H9 (cell line): ENCODE measurements at regions not wholly inside any gene's neighbourhood (a gene's known extent, or its start where the extent isn't known, plus 50 kb on each side); places are given as distances from the start of the nearest gene placed in this dataset.

Source experiments
- DNase-seq: peaks from one replicate; pipeline ENCODE4 v3.0.0-alpha.2; 2017
- H2AFZ ChIP-seq: one replicate; pipeline ENCODE4 v1.6.1; 2013; ENCODE audit warnings: mild to moderate bottlenecking, low read length, control low read depth, moderate library complexity
- H2AK5ac ChIP-seq: 2 replicates; pipeline ENCODE4 v1.6.1; 2013; ENCODE audit warnings: low read length, control low read depth, mixed read lengths; ENCODE audit not compliant: insufficient read length
- H2BK120ac ChIP-seq: one replicate; pipeline ENCODE4 v1.6.1; 2013; ENCODE audit warnings: low read depth, mild to moderate bottlenecking, low read length, control low read depth, inconsistent platforms; ENCODE audit not compliant: poor library complexity, severe bottlenecking
- H2BK12ac ChIP-seq: 2 replicates; pipeline ENCODE4 v1.6.1; 2013; ENCODE audit warnings: low read length, control low read depth, mixed read lengths, low read depth; ENCODE audit not compliant: insufficient read length
- H2BK15ac ChIP-seq: 2 replicates; pipeline ENCODE4 v1.6.1; 2013; ENCODE audit warnings: low read depth, low read length, control low read depth
- H2BK20ac ChIP-seq: one replicate; pipeline ENCODE4 v1.6.1; 2013; ENCODE audit warnings: low read depth, mild to moderate bottlenecking, low read length, control low read depth, inconsistent platforms; ENCODE audit not compliant: poor library complexity, severe bottlenecking
- H2BK5ac ChIP-seq: 2 replicates; pipeline ENCODE4 v1.6.1; 2013; ENCODE audit warnings: low read length, control low read depth, mixed read lengths; ENCODE audit not compliant: insufficient read length
- H3K14ac ChIP-seq: 2 replicates; pipeline ENCODE4 v1.6.1; 2013; ENCODE audit warnings: low read length, control low read depth; ENCODE audit not compliant: insufficient read depth
- H3K18ac ChIP-seq: 2 replicates; pipeline ENCODE4 v1.6.1; 2013; ENCODE audit warnings: low read depth, mild to moderate bottlenecking, mixed read lengths, low read length, control low read depth; ENCODE audit not compliant: insufficient read length
- H3K23ac ChIP-seq: 2 replicates; pipeline ENCODE4 v1.6.1; 2013; ENCODE audit warnings: low read length, control low read depth, mixed read lengths, low read depth; ENCODE audit not compliant: insufficient read length
- H3K23me2 ChIP-seq: 2 replicates; pipeline ENCODE4 v1.6.1; 2013; ENCODE audit warnings: low read depth, mild to moderate bottlenecking, mixed read lengths, low read length, control low read depth; ENCODE audit not compliant: insufficient read length, poor library complexity, severe bottlenecking
- H3K27ac ChIP-seq: 2 replicates; pipeline ENCODE4 v1.5.1; 2013; ENCODE audit warnings: low read length, control low read depth, mixed read lengths, low read depth; ENCODE audit not compliant: insufficient read length
- H3K27me3 ChIP-seq: 2 replicates; pipeline ENCODE4 v1.6.1; 2013; ENCODE audit warnings: low read length, control low read depth, inconsistent platforms; ENCODE audit not compliant: insufficient read depth
- H3K4ac ChIP-seq: 2 replicates; pipeline ENCODE4 v1.6.1; 2013; ENCODE audit warnings: low read depth, mild to moderate bottlenecking, control low read depth, inconsistent platforms, low read length, moderate library complexity
- H3K4me1 ChIP-seq: 2 replicates; pipeline ENCODE4 v1.6.1; 2013; ENCODE audit warnings: low read length, control low read depth, inconsistent platforms; ENCODE audit not compliant: insufficient read depth
- H3K4me2 ChIP-seq: 2 replicates; pipeline ENCODE4 v1.6.1; 2013; ENCODE audit warnings: low read length, control low read depth, mixed read lengths; ENCODE audit not compliant: insufficient read length, insufficient read depth
- H3K56ac ChIP-seq: 2 replicates; pipeline ENCODE4 v1.6.1; 2013; ENCODE audit warnings: low read depth, mild to moderate bottlenecking, mixed read lengths, low read length, control low read depth; ENCODE audit not compliant: insufficient read length
- H3K79me1 ChIP-seq: 2 replicates; pipeline ENCODE4 v1.6.1; 2013; ENCODE audit warnings: low read depth, mild to moderate bottlenecking, moderate library complexity, low read length, control low read depth, inconsistent platforms; ENCODE audit not compliant: insufficient read depth, poor library complexity, severe bottlenecking
- H3K79me2 ChIP-seq: 2 replicates; pipeline ENCODE4 v1.6.1; 2013; ENCODE audit warnings: low read length, control low read depth, inconsistent platforms; ENCODE audit not compliant: insufficient read depth
- H3K9ac ChIP-seq: 2 replicates; pipeline ENCODE4 v1.6.1; 2013; ENCODE audit warnings: low read length, control low read depth, mixed read lengths; ENCODE audit not compliant: insufficient read length; ENCODE audit errors: extremely low read depth
- H3K9me3 ChIP-seq: one replicate; pipeline ENCODE4 v1.6.1; 2013; ENCODE audit warnings: low read depth, low read length, inconsistent platforms; ENCODE audit not compliant: control insufficient read depth
- H3T11ph ChIP-seq: one replicate; pipeline ENCODE4 v1.6.1; 2013; ENCODE audit warnings: mild to moderate bottlenecking, low read length, control low read depth, inconsistent platforms
- H4K20me1 ChIP-seq: one replicate; pipeline ENCODE4 v1.6.1; 2013; ENCODE audit not compliant: control insufficient read depth, insufficient read length, insufficient read depth
- H4K5ac ChIP-seq: 2 replicates; pipeline ENCODE4 v1.6.1; 2013; ENCODE audit warnings: low read depth, mild to moderate bottlenecking, mixed read lengths, low read length, control low read depth; ENCODE audit not compliant: insufficient read length
- H4K8ac ChIP-seq: replicated peaks from 2 replicates; pipeline ENCODE4 v1.6.1; 2013; ENCODE audit warnings: low read length, control low read depth, mixed read lengths, low read depth; ENCODE audit not compliant: insufficient read length
- H4K91ac ChIP-seq: 2 replicates; pipeline ENCODE4 v1.6.1; 2013; ENCODE audit warnings: low read depth, mild to moderate bottlenecking, moderate library complexity, mixed read lengths, low read length, control low read depth; ENCODE audit not compliant: insufficient read length
- H3K27ac Mint-ChIP-seq, 3 experiments: 2 replicates in 2 of 3; 3 replicates in 1 of 3; pipeline ENCODE4 v1.8.0; 2020 to 2021; ENCODE audit warnings: mixed read lengths in 3 of 3, mild to moderate bottlenecking in 1 of 3, moderate library complexity in 1 of 3
- H3K27me3 Mint-ChIP-seq: 2 replicates; pipeline ENCODE4 v1.8.0; 2021; ENCODE audit warnings: low read depth, mild to moderate bottlenecking, moderate library complexity, mixed read lengths
- H3K36me3 Mint-ChIP-seq, 3 experiments: 2 replicates in 2 of 3; 3 replicates in 1 of 3; pipeline ENCODE4 v1.8.0; 2020 to 2021; ENCODE audit warnings: low read depth in 3 of 3, mixed read lengths in 3 of 3; ENCODE audit not compliant: insufficient read depth in 1 of 3
- H3K4me1 Mint-ChIP-seq, 2 experiments: 2 replicates each; pipeline ENCODE4 v1.8.0; 2020; ENCODE audit warnings: mixed read lengths in 2 of 2
- H3K4me3 Mint-ChIP-seq, 2 experiments: 2 replicates in 1 of 2; 3 replicates in 1 of 2; pipeline ENCODE4 v1.8.0; 2020 to 2021; ENCODE audit warnings: mild to moderate bottlenecking in 2 of 2, mixed read lengths in 2 of 2, moderate library complexity in 1 of 2
- H3K9me3 Mint-ChIP-seq, 2 experiments: 2 replicates in 1 of 2; 3 replicates in 1 of 2; pipeline ENCODE4 v1.8.0; 2020; ENCODE audit warnings: mild to moderate bottlenecking in 2 of 2, mixed read lengths in 2 of 2, moderate library complexity in 1 of 2
- CTCF ChIP-seq: fragments of 200-600 bp; sonication (generic); conservative IDR thresholded peaks from 3 replicates; pipeline ENCODE4 v1.8.0; 2021; ENCODE audit warnings: antibody characterized with exemption, mild to moderate bottlenecking
- WGBS: extraction: QIAGEN DNeasy Blood & Tissue Kit; methylation state at CpG from one replicate; pipeline ENCODE4 v1.1.7; 2013; ENCODE audit warnings: missing lambda C conversion rate, low lambda C conversion rate, mixed read lengths; ENCODE audit not compliant: insufficient read length; ENCODE audit errors: extremely low coverage; 5-methylcytosine and 5-hydroxymethylcytosine counted together

- no peak overlapping the region for H3K4ac ChIP-seq
- H3T11ph ChIP-seq, result no peak overlapping the region
- H3K27me3 ChIP-seq, result no peaks in the 10 kb centered on the region
- Mint-ChIP-seq H3K36me3 (no peaks in the 10 kb centered on the region), H3K4me3 (peak overlapping the region in 1 of 2 experiments; percentile 4; a peak in 1 of 5 replicates), H3K27me3 (no peaks in the 10 kb centered on the region; the same call in 1 of the 2 replicates), H3K27ac (no peak overlapping the region; a peak in 1 of 7 replicates), H3K9me3 (peaks cover 0 to 3% of the 10 kb centered on the region in 2 experiments; a peak in 1 of 5 replicates), H3K4me1 (peaks cover 29 to 30% of the 10 kb centered on the region in 2 experiments)
- no peak overlapping the region for H3K9ac ChIP-seq
- H2BK5ac ChIP-seq, result no peak overlapping the region
- no peaks in the 10 kb centered on the region for H3K9me3 ChIP-seq
- no peak overlapping the region for H4K8ac ChIP-seq
- H2BK15ac ChIP-seq, result no peak overlapping the region
- no peak overlapping the region for H2AK5ac ChIP-seq
- peaks cover 9% of the 10 kb centered on the region for H3K4me1 ChIP-seq
- no peaks in the 10 kb centered on the region for H3K79me2 ChIP-seq
- no peak overlapping the region for H3K4me2 ChIP-seq
- H4K20me1 ChIP-seq, result no peaks in the 10 kb centered on the region
- no peak overlapping the region for H3K27ac ChIP-seq
- H3K56ac ChIP-seq, result no peak overlapping the region
- no peaks in the 10 kb centered on the region for H3K79me1 ChIP-seq
- whole genome bisulfite sequencing, result no CpG with 5 or more reads among the region's 7 CpGs
- DNase-seq, result no peak
- H4K91ac ChIP-seq, result no peak overlapping the region
- H2BK120ac ChIP-seq, result no peak overlapping the region
- H3K23me2 ChIP-seq, result no peaks in the 10 kb centered on the region
- H3K14ac ChIP-seq, result no peak overlapping the region
- H2BK20ac ChIP-seq, result no peak overlapping the region
- H2AFZ ChIP-seq, result no peak overlapping the region
- no peak for TF ChIP-seq CTCF
- no peak overlapping the region for H2BK12ac ChIP-seq
- H4K5ac ChIP-seq, result no peak overlapping the region
- H3K18ac ChIP-seq, result no peak overlapping the region
- H3K23ac ChIP-seq, result no peak overlapping the region
Observed at GRCh38 chr10:94214481-94214893, 148.3 kb downstream of the NOC3L start.
